Prostate gland (tissue), 2 donors: ENCODE measurements at regions not wholly inside any gene's neighbourhood (a gene's known extent, or its start where the extent isn't known, plus 50 kb on each side); places are given as distances from the start of the nearest gene placed in this dataset.

Experiments used
- CTCF ChIP-seq, 4 experiments: fragments of 200-600 bp in 2 of 4; fragments of 450-650 bp in 2 of 4; sonication (generic) in 2 of 4; IDR thresholded peaks; 1 replicate in 3 of 4; 2 replicates in 1 of 4; pipeline ENCODE4 v1.5.1; 2016 to 2019; ENCODE audit warnings: antibody characterized with exemption in 4 of 4, mild to moderate bottlenecking in 2 of 4, moderate library complexity in 2 of 4
- POLR2A ChIP-seq: fragments of 450-650 bp; IDR thresholded peaks from one replicate; pipeline ENCODE4 v1.6.1; 2016; ENCODE audit warnings: antibody characterized with exemption, mild to moderate bottlenecking

GRCh38 chr12:17084831-17085230, 478.9 kb upstream of the LMO3 start:
- no peak for TF ChIP-seq CTCF (IDR thresholded peaks at IDR 0.05)
- no peak for TF ChIP-seq POLR2A
